HUDEP-2 (cell line): ENCODE measurements at regions not wholly inside any gene's neighbourhood (a gene's known extent, or its start where the extent isn't known, plus 50 kb on each side); places are given as distances from the start of the nearest gene placed in this dataset.

ENCODE experiments used
- DNase-seq, 76 experiments: peaks; one replicate each; lab custom pipeline; 2025; ENCODE audit not compliant: unreplicated experiment in 76 of 76; lab: John Stamatoyannopoulos, UW

DNA sequence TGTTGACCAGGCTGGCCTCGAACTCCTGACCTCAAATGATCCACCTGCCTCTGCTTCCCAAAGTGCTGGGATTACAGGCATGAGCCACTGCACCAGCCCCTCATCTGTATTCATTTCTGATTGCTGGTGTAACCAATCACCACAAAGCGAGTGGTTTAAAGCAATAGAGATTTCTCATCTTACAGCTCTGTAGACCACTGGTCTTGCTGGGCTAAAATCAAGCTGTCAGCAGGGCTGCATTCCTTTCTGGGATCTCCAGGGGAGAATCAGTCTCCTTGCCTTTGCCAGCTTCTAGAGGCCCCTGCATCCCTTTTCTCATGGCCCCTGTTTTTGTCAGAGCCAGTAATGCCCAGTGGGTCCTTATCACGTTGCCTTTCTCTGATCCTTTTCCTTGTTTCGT is 49.9 kb upstream of the PMEPA1 start:
- no peak for DNase-seq
